A549 (cell line): ENCODE measurements at regions not wholly inside any gene's neighbourhood (a gene's known extent, or its start where the extent isn't known, plus 50 kb on each side); places are given as distances from the start of the nearest gene placed in this dataset.
A peak's percentile ranks its signal among the peaks of the same experiment; 100 is the strongest.

Source experiments
- ATAC-seq, 2 experiments: fragments of 200-7000 bp in 1 of 2; fragments of >200 bp in 1 of 2; cut with Nextera tagmentation in 1 of 2; cut with Tn5 transposase in 1 of 2; 3 replicates each; pipeline versions ENCODE4 v1.8.0 to v1.9.1; 2018 to 2020; ENCODE audit warnings: mild to moderate bottlenecking in 1 of 2, moderate library complexity in 1 of 2
- CTCF ChIA-PET: fragments of 300-600 bp; sonication (Branson Sonifier 250); formaldehyde crosslinking; extraction: SDS; loops from one replicate; lab custom pipeline; 2021; ENCODE audit warnings: antibody characterized with exemption, inconsistent platforms; lab: Yijun Ruan, JAX
- POLR2A ChIA-PET: fragments of 350-600 bp; formaldehyde crosslinking; extraction: SDS; loops from one replicate; lab custom pipeline; 2021; ENCODE audit warnings: antibody characterized with exemption, inconsistent platforms; lab: Yijun Ruan, JAX
- DNase-seq, 2 experiments: peaks; one replicate each; pipeline versions ENCODE4 v3.0.0 to v3.0.0-alpha.2; 2011 to 2016; ENCODE audit warnings: low read depth in 1 of 2, low spot score in 1 of 2
- FAIRE-seq: peaks from 2 replicates; lab custom pipeline; 2011; peaks lifted over from hg19 to GRCh38; lab: Jason Lieb, UNC
- H3K27ac ChIP-seq, 2 experiments: fragments of >200 bp; sonication (Bioruptor Twin); formaldehyde crosslinking; 3 replicates each; pipeline ENCODE4 v1.5.1; 2016 to 2017
- H3K4me1 ChIP-seq: fragments of >200 bp; sonication (Bioruptor Twin); formaldehyde crosslinking; 3 replicates; pipeline ENCODE4 v1.6.1; 2016
- H3K4me2 ChIP-seq: fragments of >200 bp; sonication (Bioruptor Twin); formaldehyde crosslinking; 3 replicates; pipeline ENCODE4 v1.6.1; 2016
- H3K4me3 ChIP-seq: fragments of >200 bp; sonication (Bioruptor Twin); formaldehyde crosslinking; 3 replicates; pipeline ENCODE4 v1.5.1; 2016
- H3K9me3 ChIP-seq: fragments of >200 bp; sonication (Bioruptor Twin); formaldehyde crosslinking; 3 replicates; pipeline ENCODE4 v1.6.1; 2016
- ATOH8 ChIP-seq: fragments of 250-450 bp; sonication (Bioruptor Pico); IDR thresholded peaks from 2 replicates; pipeline ENCODE4 v1.5.0; 2020; ENCODE audit warnings: low read depth, mild to moderate bottlenecking, moderate library complexity
- CBX8 ChIP-seq: fragments of 200-600 bp; sonication (generic); IDR thresholded peaks from 2 replicates; pipeline ENCODE4 v1.6.1; 2016
- EHF ChIP-seq: fragments of 250-450 bp; sonication (Bioruptor Pico); IDR thresholded peaks from 2 replicates; pipeline ENCODE4 v1.5.0; 2020; ENCODE audit warnings: mild to moderate bottlenecking
- EHMT2 ChIP-seq: fragments of 200-600 bp; sonication (generic); IDR thresholded peaks from 2 replicates; pipeline ENCODE4 v1.6.1; 2016; ENCODE audit warnings: antibody characterized with exemption, low read depth, mild to moderate bottlenecking, moderate library complexity
- ELK1 ChIP-seq: fragments of 150-350 bp; IDR thresholded peaks from 2 replicates; pipeline ENCODE4 v1.6.1; 2014; ENCODE audit warnings: low read depth, mild to moderate bottlenecking, low read length
- EP300 ChIP-seq, 2 experiments: fragments of >200 bp; sonication (Bioruptor Twin); formaldehyde crosslinking; IDR thresholded peaks; 2 replicates in 1 of 2; 3 replicates in 1 of 2; pipeline ENCODE4 v1.6.1; 2016 to 2017
- FOSB ChIP-seq: fragments of 250-450 bp; sonication (Bioruptor Pico); IDR thresholded peaks from 2 replicates; pipeline ENCODE4 v1.5.0; 2020; ENCODE audit warnings: mild to moderate bottlenecking, moderate library complexity
- GATA3 ChIP-seq: IDR thresholded peaks from 2 replicates; pipeline ENCODE4 v1.6.1; 2012; ENCODE audit warnings: borderline replicate concordance
- HES2 ChIP-seq: fragments of >200 bp; sonication (Bioruptor Twin); formaldehyde crosslinking; IDR thresholded peaks from 2 replicates; pipeline ENCODE4 v1.6.1; 2016
- HOXB5 ChIP-seq: fragments of 250-450 bp; sonication (Bioruptor Pico); IDR thresholded peaks from 2 replicates; pipeline ENCODE4 v1.5.0; 2020; ENCODE audit warnings: mild to moderate bottlenecking, moderate library complexity
- JUN ChIP-seq, 2 experiments: fragments of >200 bp; sonication (Bioruptor Twin); formaldehyde crosslinking; IDR thresholded peaks; 2 replicates in 1 of 2; 3 replicates in 1 of 2; pipeline ENCODE4 v1.6.1; 2016 to 2017
- JUNB ChIP-seq: fragments of >200 bp; sonication (Bioruptor Twin); formaldehyde crosslinking; IDR thresholded peaks from 2 replicates; pipeline ENCODE4 v1.6.1; 2016
- KDM5A ChIP-seq: fragments of 200-600 bp; sonication (generic); IDR thresholded peaks from 2 replicates; pipeline ENCODE4 v1.6.1; 2016; ENCODE audit warnings: antibody characterized with exemption, mild to moderate bottlenecking
- MAX ChIP-seq: IDR thresholded peaks from 2 replicates; pipeline ENCODE4 v1.6.1; 2012
- MAZ ChIP-seq: fragments of 150-350 bp; IDR thresholded peaks from 2 replicates; pipeline ENCODE4 v1.6.1; 2014; ENCODE audit warnings: antibody characterized with exemption, low read depth, low read length, borderline replicate concordance
- MYC ChIP-seq: IDR thresholded peaks from 2 replicates; pipeline ENCODE4 v1.6.1; 2012; ENCODE audit warnings: mild to moderate bottlenecking, inconsistent platforms, low read length, improper control_type of control experiment, borderline replicate concordance
- NFE2L2 ChIP-seq: fragments of 150-350 bp; conservative IDR thresholded peaks from 2 replicates; pipeline ENCODE4 v1.6.1; 2014; ENCODE audit warnings: low read length
- NR3C1 ChIP-seq: fragments of >200 bp; sonication (Bioruptor Twin); formaldehyde crosslinking; IDR thresholded peaks from 3 replicates; pipeline ENCODE4 v1.6.1; 2017
- PBX3 ChIP-seq: IDR thresholded peaks from 2 replicates; pipeline ENCODE4 v1.6.1; 2012
- RAD21 ChIP-seq, 2 experiments: fragments of >200 bp in 1 of 2; sonication (Bioruptor Twin) in 1 of 2; formaldehyde crosslinking in 1 of 2; IDR thresholded peaks in 1 of 2; conservative IDR thresholded peaks in 1 of 2; 2 replicates in 1 of 2; 3 replicates in 1 of 2; pipeline ENCODE4 v1.6.1; 2012 to 2018; ENCODE audit warnings: inconsistent platforms in 1 of 2
- RFX5 ChIP-seq: fragments of 450-650 bp; IDR thresholded peaks from 2 replicates; pipeline ENCODE4 v1.7.1; 2014; ENCODE audit warnings: antibody characterized with exemption, mild to moderate bottlenecking, moderate library complexity
- USF2 ChIP-seq: fragments of 450-650 bp; IDR thresholded peaks from 2 replicates; pipeline ENCODE4 v1.6.1; 2014; ENCODE audit warnings: antibody characterized with exemption
- ZNF302 ChIP-seq: fragments of 250-450 bp; sonication (Bioruptor Pico); IDR thresholded peaks from 2 replicates; pipeline ENCODE4 v1.9.0; 2021; ENCODE audit warnings: inconsistent platforms, mild to moderate bottlenecking, moderate library complexity
- WGBS: methylation state at CpG from one replicate; pipeline ENCODE4 v1.1.6; 2017; ENCODE audit errors: missing lambda C conversion rate; 5-methylcytosine and 5-hydroxymethylcytosine counted together

GRCh38 chr7:68730964-68731363, 867.3 kb upstream of the AUTS2 start (continued):
- TF ChIP-seq HES2 (peak; percentile 6; the same call in 1 of the 2 replicates), MAX (peak; percentile 78), PBX3 (peak; percentile 66; the same call in 1 of the 2 replicates)
- TF ChIP-seq, all 56 proteins: peak for 13

DNA sequence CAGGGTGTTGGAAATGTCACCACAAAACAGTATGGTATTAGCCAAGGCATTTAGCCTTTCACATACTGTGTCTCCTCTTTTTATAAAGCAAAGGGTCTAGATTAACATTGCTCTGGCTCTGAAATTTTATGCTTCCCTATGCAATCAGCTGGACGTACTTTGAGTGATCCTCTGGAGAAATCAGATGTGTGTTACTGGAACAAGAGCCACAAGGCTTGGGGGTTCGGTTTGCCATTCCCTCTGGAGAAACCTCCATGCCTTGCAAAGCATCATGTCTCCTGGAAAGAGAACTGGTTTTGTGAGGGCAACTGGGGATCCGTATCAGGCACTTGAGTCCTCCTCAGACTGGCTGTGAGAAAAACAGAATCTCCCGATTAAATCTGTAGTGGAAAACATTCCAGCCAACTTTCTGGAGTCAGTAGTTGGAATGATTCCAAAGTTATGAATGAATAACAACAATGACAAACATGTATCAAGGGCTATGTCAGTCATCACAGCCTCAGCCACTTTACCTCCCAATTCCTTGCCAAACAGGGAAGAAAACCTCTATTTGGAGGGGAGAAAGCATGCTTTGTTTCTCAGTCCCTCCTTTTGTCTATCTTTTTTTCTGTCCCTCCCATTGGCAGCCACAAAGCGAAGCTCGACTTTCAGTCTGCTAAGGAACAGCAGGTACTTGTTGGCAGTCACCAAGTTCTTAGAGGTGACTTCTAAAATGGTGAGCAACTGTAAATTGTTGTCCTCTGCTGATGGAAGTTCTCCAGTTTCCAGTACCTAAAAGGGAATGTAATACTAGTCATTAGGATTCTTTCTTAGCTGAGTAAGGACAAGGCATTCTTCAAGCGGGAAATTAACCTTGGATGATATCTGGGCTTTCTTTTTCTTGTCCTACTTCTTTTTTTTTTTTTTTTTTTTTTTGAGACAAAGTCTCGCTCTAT, 864.8 kb upstream of the AUTS2 start:
- no peak overlapping the region for H3K4me3 ChIP-seq

GRCh38 chr7:68734431-68734830, 863.8 kb upstream of the AUTS2 start:
- Histone ChIP-seq H3K9me3 (peaks cover 13% of the 10 kb centered on the region; the same call in 2 of the 3 replicates), H3K4me2 (no peak overlapping the region; the same call in 2 of the 3 replicates), H3K27ac (peak overlapping the region; percentile 71 to 83; a peak in 5 of 6 replicates), H3K4me3 (no peak overlapping the region), H3K4me1 (peaks cover 49% of the 10 kb centered on the region)
- DNase-seq = no peak
- no peak for ATAC-seq
- POLR2A ChIA-PET = interaction anchor here (0.5 kb wide), 1 partner anchor 94 kb away, joined by 3 read pairs; no protein-coding TSS in a partner anchor
- CTCF ChIA-PET = no interaction called here
- WGBS = 95% methylated on average over 5 of the region's 5 CpGs
- FAIRE-seq = no peak
- TF ChIP-seq EP300 (IDR thresholded peaks at IDR 0.05) (no peak), HOXB5 (CRISPR knock-in tag) (no peak), MAZ (no peak), JUN (IDR thresholded peaks at IDR 0.05) (no peak), ATOH8 (no peak), KDM5A (no peak), NR3C1 (no peak), JUNB (no peak), USF2 (no peak), EHF (CRISPR knock-in tag) (no peak), FOSB (CRISPR knock-in tag) (no peak), MYC (no peak), NFE2L2 (no peak), RFX5 (no peak), RAD21 (conservative IDR thresholded peaks at IDR 0.05 in 1 of 2, IDR thresholded peaks at IDR 0.05 in 1 of 2) (no peak), ELK1 (no peak), MAX (no peak)
- TF ChIP-seq, all 56 proteins: peak for 0

More for the DNA sequence above, 864.8 kb upstream of the AUTS2 start:
- Histone ChIP-seq H3K9me3 (peaks cover 13% of the 10 kb centered on the region; the same call in 2 of the 3 replicates), H3K4me1 (peaks cover 58% of the 10 kb centered on the region), H3K27ac (peak overlapping the region; percentile 71 to 83), H3K4me2 (peak overlapping the region; percentile 69)
- ATAC-seq (peak in 1 of 2 experiments; percentile 38; a peak in 3 of 6 replicates), DNase-seq (peak; percentile 38 to 70), FAIRE-seq (no peak)
- TF ChIP-seq EHMT2 (no peak), USF2 (no peak), JUNB (0 out of 2 replicates have a peak, but pooled peaks have one; percentile 34), RAD21 (conservative IDR thresholded peaks at IDR 0.05 in 1 of 2, IDR thresholded peaks at IDR 0.05 in 1 of 2) (peak in 1 of 2 experiments; percentile 26; a peak in 1 of 5 replicates), GATA3 (peak; percentile 72; the same call in 1 of the 2 replicates), CBX8 (no peak), NFE2L2 (no peak), MAX (peak; percentile 57; the same call in 1 of the 2 replicates), ZNF302 (no peak)
- WGBS = 19% methylated on average over 8 of the region's 8 CpGs
- POLR2A ChIA-PET = interaction anchor here (0.5 kb wide), 1 partner anchor 95 kb away, joined by 3 read pairs; no protein-coding TSS in a partner anchor
- CTCF ChIA-PET = interaction anchor here (0.9 kb wide), 1 partner anchor 12 kb away, joined by 3 read pairs; no protein-coding TSS in a partner anchor
